ENCODE measurements at regions not wholly inside any gene's neighbourhood (a gene's known extent, or its start where the extent isn't known, plus 50 kb on each side); places are given as distances from the start of the nearest gene placed in this dataset.

DNA sequence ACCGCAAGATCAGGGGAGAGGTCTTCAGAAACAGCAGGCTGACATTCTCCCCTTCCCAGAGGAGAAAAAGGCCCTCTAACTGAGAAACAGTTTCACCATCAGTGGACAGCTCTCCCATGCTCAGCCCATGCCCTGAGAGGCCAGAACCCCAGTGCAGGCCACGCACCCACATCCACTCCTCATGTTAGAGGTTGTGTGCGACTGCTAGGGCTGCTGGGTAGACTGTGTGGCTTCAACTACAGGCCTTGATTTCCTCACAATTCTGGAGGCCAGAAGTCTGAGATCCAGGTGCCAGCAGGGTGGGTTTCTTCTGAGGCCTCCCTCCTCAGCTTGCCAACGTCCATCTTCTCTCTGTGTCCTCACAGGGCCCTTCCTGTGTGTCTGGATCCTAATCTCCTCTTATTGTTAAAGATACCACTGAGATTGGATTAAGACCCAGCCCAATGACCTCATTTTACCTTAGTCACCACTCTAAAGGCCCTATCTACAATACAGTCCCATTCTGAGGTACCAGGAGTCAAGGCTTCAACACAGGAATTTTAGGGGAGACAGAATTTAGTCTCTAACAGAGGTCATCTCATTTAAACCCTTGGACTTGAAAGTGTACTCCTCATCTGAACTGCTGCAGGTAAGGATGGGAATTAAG is 67.7 kb upstream of the CD93 start:
- TF ChIP-seq NFE2L2 (conservative IDR thresholded peaks at IDR 0.05; ENCODE audit: low read length) (no peak), NPAS2 (CRISPR knock-in tag; IDR thresholded peaks at IDR 0.05; ENCODE audit: borderline replicate concordance) (no peak), RFX5 (IDR thresholded peaks at IDR 0.05) (no peak), POLR2A (IDR thresholded peaks at IDR 0.05; ENCODE audit: low read length) (no peak), POLR2AphosphoS2 (conservative IDR thresholded peaks at IDR 0.05; ENCODE audit: low read length) (no peak), MAFK (IDR thresholded peaks at IDR 0.05; ENCODE audit: partially characterized antibody) (no peak), JUN (IDR thresholded peaks at IDR 0.05) (no peak), HOXA7 (CRISPR knock-in tag; IDR thresholded peaks at IDR 0.05) (no peak), HDAC2 (IDR thresholded peaks at IDR 0.05) (no peak), SMC3 (IDR thresholded peaks at IDR 0.05) (no peak), EHMT2 (IDR thresholded peaks at IDR 0.05; ENCODE audit: low read depth) (no peak), CHD2 (IDR thresholded peaks at IDR 0.05; ENCODE audit: low read length, partially characterized antibody) (no peak), MYC (IDR thresholded peaks at IDR 0.05; ENCODE audit: borderline replicate concordance, low read length) (no peak), SREBF2 (IDR thresholded peaks at IDR 0.05) (no peak), ZC3H11A (IDR thresholded peaks at IDR 0.05) (no peak), CHD4 (IDR thresholded peaks at IDR 0.05; ENCODE audit: borderline replicate concordance) (no peak), EHF (CRISPR knock-in tag; IDR thresholded peaks at IDR 0.05) (no peak)
- TF ChIP-seq, protein P1, sequence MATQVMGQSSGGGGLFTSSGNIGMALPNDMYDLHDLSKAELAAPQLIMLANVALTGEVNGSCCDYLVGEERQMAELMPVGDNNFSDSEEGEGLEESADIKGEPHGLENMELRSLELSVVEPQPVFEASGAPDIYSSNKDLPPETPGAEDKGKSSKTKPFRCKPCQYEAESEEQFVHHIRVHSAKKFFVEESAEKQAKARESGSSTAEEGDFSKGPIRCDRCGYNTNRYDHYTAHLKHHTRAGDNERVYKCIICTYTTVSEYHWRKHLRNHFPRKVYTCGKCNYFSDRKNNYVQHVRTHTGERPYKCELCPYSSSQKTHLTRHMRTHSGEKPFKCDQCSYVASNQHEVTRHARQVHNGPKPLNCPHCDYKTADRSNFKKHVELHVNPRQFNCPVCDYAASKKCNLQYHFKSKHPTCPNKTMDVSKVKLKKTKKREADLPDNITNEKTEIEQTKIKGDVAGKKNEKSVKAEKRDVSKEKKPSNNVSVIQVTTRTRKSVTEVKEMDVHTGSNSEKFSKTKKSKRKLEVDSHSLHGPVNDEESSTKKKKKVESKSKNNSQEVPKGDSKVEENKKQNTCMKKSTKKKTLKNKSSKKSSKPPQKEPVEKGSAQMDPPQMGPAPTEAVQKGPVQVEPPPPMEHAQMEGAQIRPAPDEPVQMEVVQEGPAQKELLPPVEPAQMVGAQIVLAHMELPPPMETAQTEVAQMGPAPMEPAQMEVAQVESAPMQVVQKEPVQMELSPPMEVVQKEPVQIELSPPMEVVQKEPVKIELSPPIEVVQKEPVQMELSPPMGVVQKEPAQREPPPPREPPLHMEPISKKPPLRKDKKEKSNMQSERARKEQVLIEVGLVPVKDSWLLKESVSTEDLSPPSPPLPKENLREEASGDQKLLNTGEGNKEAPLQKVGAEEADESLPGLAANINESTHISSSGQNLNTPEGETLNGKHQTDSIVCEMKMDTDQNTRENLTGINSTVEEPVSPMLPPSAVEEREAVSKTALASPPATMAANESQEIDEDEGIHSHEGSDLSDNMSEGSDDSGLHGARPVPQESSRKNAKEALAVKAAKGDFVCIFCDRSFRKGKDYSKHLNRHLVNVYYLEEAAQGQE (IDR thresholded peaks at IDR 0.05), result no peak
- TF ChIP-seq, protein P2, sequence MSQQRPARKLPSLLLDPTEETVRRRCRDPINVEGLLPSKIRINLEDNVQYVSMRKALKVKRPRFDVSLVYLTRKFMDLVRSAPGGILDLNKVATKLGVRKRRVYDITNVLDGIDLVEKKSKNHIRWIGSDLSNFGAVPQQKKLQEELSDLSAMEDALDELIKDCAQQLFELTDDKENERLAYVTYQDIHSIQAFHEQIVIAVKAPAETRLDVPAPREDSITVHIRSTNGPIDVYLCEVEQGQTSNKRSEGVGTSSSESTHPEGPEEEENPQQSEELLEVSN (IDR thresholded peaks at IDR 0.05; ENCODE audit: borderline replicate concordance, low read depth), result no peak
- TF ChIP-seq, protein P3, sequence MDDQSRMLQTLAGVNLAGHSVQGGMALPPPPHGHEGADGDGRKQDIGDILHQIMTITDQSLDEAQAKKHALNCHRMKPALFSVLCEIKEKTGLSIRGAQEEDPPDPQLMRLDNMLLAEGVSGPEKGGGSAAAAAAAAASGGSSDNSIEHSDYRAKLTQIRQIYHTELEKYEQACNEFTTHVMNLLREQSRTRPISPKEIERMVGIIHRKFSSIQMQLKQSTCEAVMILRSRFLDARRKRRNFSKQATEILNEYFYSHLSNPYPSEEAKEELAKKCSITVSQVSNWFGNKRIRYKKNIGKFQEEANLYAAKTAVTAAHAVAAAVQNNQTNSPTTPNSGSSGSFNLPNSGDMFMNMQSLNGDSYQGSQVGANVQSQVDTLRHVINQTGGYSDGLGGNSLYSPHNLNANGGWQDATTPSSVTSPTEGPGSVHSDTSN (IDR thresholded peaks at IDR 0.05), result no peak
- 85% methylated on average over 4 of the region's 4 CpGs for WGBS (ENCODE audit: missing lambda C conversion rate)
- FAIRE-seq (no peak), ATAC-seq (no peak), DNase-seq (ENCODE audit: low read depth in 1 of 2, low spot score in 1 of 2) (no peak)
- Histone ChIP-seq H3K27ac (peak overlapping the region in 1 of 2 experiments; percentile 9; a peak in 3 of 6 replicates), H3K4me2 (no peak overlapping the region), H3K4me1 (peaks cover 22% of the 10 kb centered on the region), H3K9me3 (no peaks in the 10 kb centered on the region), H3K4me3 (no peak overlapping the region)
- POLR2A ChIA-PET, result no interaction called here
- CTCF ChIA-PET, result interaction anchor here (2.6 kb wide), 1 partner anchor 12 kb away, joined by 6 read pairs; no protein-coding TSS in a partner anchor

DNA sequence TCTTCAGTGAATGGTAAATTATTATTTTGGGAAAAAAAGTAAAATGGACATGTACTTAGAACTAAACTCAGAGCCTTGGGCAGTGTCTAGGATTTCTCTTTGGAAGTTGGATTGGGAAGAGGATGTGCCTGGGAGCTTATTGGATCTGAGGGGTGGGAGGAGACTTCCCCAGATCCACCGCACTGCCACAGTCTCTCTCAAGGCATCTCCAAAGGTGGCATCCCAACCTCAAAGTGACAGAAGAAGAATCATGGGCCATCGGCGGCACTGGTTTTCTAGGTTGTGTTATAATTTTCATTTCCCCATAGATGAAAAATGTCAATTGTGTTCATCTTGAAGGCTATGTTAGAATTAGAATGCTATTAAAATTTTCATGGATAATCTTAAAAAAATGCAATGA is 66.8 kb upstream of the CD93 start:
- FAIRE-seq (no peak), ATAC-seq (no peak), DNase-seq (ENCODE audit: low read depth in 1 of 2, low spot score in 1 of 2) (no peak)
- peak overlapping the region in 1 of 2 experiments; percentile 25; a peak in 1 of 6 replicates for H3K27ac ChIP-seq
- peaks cover 31% of the 10 kb centered on the region for H3K4me1 ChIP-seq
- 94% methylated on average over 3 of the region's 3 CpGs for WGBS (ENCODE audit: missing lambda C conversion rate)
- no peak overlapping the region for H3K4me3 ChIP-seq
- ChIA-PET POLR2A (no interaction called here), CTCF (interaction anchor here (1.2 kb wide), 1 partner anchor 48 kb away, joined by 6 read pairs; no protein-coding TSS in a partner anchor)
- H3K4me2 ChIP-seq, result no peak overlapping the region
- no peaks in the 10 kb centered on the region for H3K9me3 ChIP-seq
- TF ChIP-seq RCOR1 (IDR thresholded peaks at IDR 0.05; ENCODE audit: low read depth, low read length) (no peak), PHF8 (IDR thresholded peaks at IDR 0.05; ENCODE audit: borderline replicate concordance, low read depth) (no peak), TFCP2L1 (CRISPR knock-in tag; IDR thresholded peaks at IDR 0.05) (no peak), RARB (CRISPR knock-in tag; IDR thresholded peaks at IDR 0.05) (no peak), KDM1A (IDR thresholded peaks at IDR 0.05; ENCODE audit: low read depth) (no peak), POLR2AphosphoS2 (conservative IDR thresholded peaks at IDR 0.05; ENCODE audit: low read length) (no peak), JUN (IDR thresholded peaks at IDR 0.05) (no peak), ATOH8 (CRISPR knock-in tag; IDR thresholded peaks at IDR 0.05; ENCODE audit: low read depth) (no peak), HOXB13 (CRISPR knock-in tag; IDR thresholded peaks at IDR 0.05; ENCODE audit: low read depth) (no peak), RNF2 (IDR thresholded peaks at IDR 0.05; ENCODE audit: borderline replicate concordance, low read depth) (no peak), FOSB (CRISPR knock-in tag; IDR thresholded peaks at IDR 0.05) (no peak), JUNB (IDR thresholded peaks at IDR 0.05) (no peak), TP53 (CRISPR knock-in tag; IDR thresholded peaks at IDR 0.05) (no peak), BCL3 (IDR thresholded peaks at IDR 0.05) (no peak)
